Neural progenitor cell (in vitro differentiated cells): ENCODE measurements at regions not wholly inside any gene's neighbourhood (a gene's known extent, or its start where the extent isn't known, plus 50 kb on each side); places are given as distances from the start of the nearest gene placed in this dataset.

Source experiments
- DNase-seq: peaks from one replicate; pipeline ENCODE4 v3.0.0-alpha.2; 2016; ENCODE audit warnings: low spot score
- H2AFZ ChIP-seq: fragments of 200-600 bp; sonication (generic); replicated peaks from 2 replicates; pipeline ENCODE4 v1.6.1; 2016; ENCODE audit warnings: antibody characterized with exemption
- H3F3A ChIP-seq: fragments of 200-600 bp; sonication (generic); 2 replicates; pipeline ENCODE4 v1.6.1; 2016; ENCODE audit warnings: antibody characterized with exemption, low read depth
- H3K27ac ChIP-seq: fragments of 200-600 bp; sonication (generic); 2 replicates; pipeline ENCODE4 v1.5.1; 2016; ENCODE audit warnings: mild to moderate bottlenecking
- H3K27me3 ChIP-seq: fragments of 200-600 bp; sonication (generic); 2 replicates; pipeline ENCODE4 v1.6.1; 2016; ENCODE audit warnings: mild to moderate bottlenecking, moderate library complexity
- H3K36me3 ChIP-seq: fragments of 200-600 bp; sonication (generic); 2 replicates; pipeline ENCODE4 v1.5.1; 2016
- H3K4me1 ChIP-seq: fragments of 200-600 bp; sonication (generic); 2 replicates; pipeline ENCODE4 v1.6.1; 2016; ENCODE audit warnings: mixed run types
- H3K4me2 ChIP-seq: fragments of 200-600 bp; sonication (generic); 2 replicates; pipeline ENCODE4 v1.6.1; 2016
- H3K4me3 ChIP-seq: fragments of 200-600 bp; sonication (generic); 2 replicates; pipeline ENCODE4 v1.5.1; 2016
- H3K79me2 ChIP-seq: fragments of 200-600 bp; sonication (generic); 2 replicates; pipeline ENCODE4 v1.6.1; 2016; ENCODE audit warnings: low read depth
- H3K9ac ChIP-seq: fragments of 200-600 bp; sonication (generic); 2 replicates; pipeline ENCODE4 v1.6.1; 2016
- H3K9me3 ChIP-seq: fragments of 200-600 bp; sonication (generic); 2 replicates; pipeline ENCODE4 v1.5.1; 2016; ENCODE audit warnings: low read depth
- H4K20me1 ChIP-seq: fragments of 200-600 bp; sonication (generic); 2 replicates; pipeline ENCODE4 v1.6.1; 2016; ENCODE audit warnings: low read depth
- H3K27ac Mint-ChIP-seq: 3 replicates; pipeline ENCODE4 v1.8.0; 2021; ENCODE audit warnings: mixed read lengths
- H3K27me3 Mint-ChIP-seq: 2 replicates; pipeline ENCODE4 v1.8.0; 2022; ENCODE audit warnings: low read depth, mild to moderate bottlenecking, inconsistent platforms, moderate library complexity, mixed read lengths; ENCODE audit not compliant: insufficient read depth
- H3K36me3 Mint-ChIP-seq: 3 replicates; pipeline ENCODE4 v1.8.0; 2021; ENCODE audit warnings: mixed read lengths
- H3K4me1 Mint-ChIP-seq: 3 replicates; pipeline ENCODE4 v1.8.0; 2021; ENCODE audit warnings: mixed read lengths
- H3K4me3 Mint-ChIP-seq: 3 replicates; pipeline ENCODE4 v1.8.0; 2021; ENCODE audit warnings: mild to moderate bottlenecking, moderate library complexity, mixed read lengths
- H3K9me3 Mint-ChIP-seq: 3 replicates; pipeline ENCODE4 v1.8.0; 2020; ENCODE audit warnings: mixed read lengths
- EZH2 ChIP-seq: fragments of 200-600 bp; sonication (generic); IDR thresholded peaks from 2 replicates; pipeline ENCODE4 v1.6.1; 2017; ENCODE audit warnings: antibody characterized with exemption, mild to moderate bottlenecking, moderate library complexity
- EZH2phosphoT487 ChIP-seq: fragments of 200-600 bp; sonication (generic); IDR thresholded peaks from 2 replicates; pipeline ENCODE4 v1.6.1; 2017; ENCODE audit warnings: antibody characterized with exemption
- TF ChIP-seq, protein P1 (sequence below): fragments of 200-600 bp; sonication (generic); IDR thresholded peaks from 2 replicates; pipeline ENCODE4 v1.5.1; 2017; ENCODE audit warnings: antibody characterized with exemption, mild to moderate bottlenecking

- Histone ChIP-seq H3K36me3 (no peaks in the 10 kb centered on the region), H2AFZ (no peak overlapping the region), H4K20me1 (no peaks in the 10 kb centered on the region), H3F3A (peaks cover 5% of the 10 kb centered on the region), H3K79me2 (no peaks in the 10 kb centered on the region), H3K27me3 (no peaks in the 10 kb centered on the region), H3K9ac (no peak overlapping the region), H3K4me2 (no peak overlapping the region), H3K4me1 (peaks cover 4% of the 10 kb centered on the region), H3K9me3 (no peaks in the 10 kb centered on the region), H3K4me3 (no peak overlapping the region), H3K27ac (no peak overlapping the region)
- no peak overlapping the region for H3K27ac Mint-ChIP-seq
- H3K4me3 Mint-ChIP-seq: no peak overlapping the region
- no peaks in the 10 kb centered on the region for H3K36me3 Mint-ChIP-seq
- no peak for DNase-seq
- TF ChIP-seq EZH2: no peak
- TF ChIP-seq, protein P1, sequence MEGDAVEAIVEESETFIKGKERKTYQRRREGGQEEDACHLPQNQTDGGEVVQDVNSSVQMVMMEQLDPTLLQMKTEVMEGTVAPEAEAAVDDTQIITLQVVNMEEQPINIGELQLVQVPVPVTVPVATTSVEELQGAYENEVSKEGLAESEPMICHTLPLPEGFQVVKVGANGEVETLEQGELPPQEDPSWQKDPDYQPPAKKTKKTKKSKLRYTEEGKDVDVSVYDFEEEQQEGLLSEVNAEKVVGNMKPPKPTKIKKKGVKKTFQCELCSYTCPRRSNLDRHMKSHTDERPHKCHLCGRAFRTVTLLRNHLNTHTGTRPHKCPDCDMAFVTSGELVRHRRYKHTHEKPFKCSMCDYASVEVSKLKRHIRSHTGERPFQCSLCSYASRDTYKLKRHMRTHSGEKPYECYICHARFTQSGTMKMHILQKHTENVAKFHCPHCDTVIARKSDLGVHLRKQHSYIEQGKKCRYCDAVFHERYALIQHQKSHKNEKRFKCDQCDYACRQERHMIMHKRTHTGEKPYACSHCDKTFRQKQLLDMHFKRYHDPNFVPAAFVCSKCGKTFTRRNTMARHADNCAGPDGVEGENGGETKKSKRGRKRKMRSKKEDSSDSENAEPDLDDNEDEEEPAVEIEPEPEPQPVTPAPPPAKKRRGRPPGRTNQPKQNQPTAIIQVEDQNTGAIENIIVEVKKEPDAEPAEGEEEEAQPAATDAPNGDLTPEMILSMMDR: no peak
- TF ChIP-seq EZH2phosphoT487: no peak
- H3K9me3 Mint-ChIP-seq: no peaks in the 10 kb centered on the region
- no peaks in the 10 kb centered on the region for H3K27me3 Mint-ChIP-seq
- peaks cover 3% of the 10 kb centered on the region for H3K4me1 Mint-ChIP-seq
Observed at GRCh38 chr7:93704217-93704616, 129.7 kb upstream of the CALCR start.

- Histone ChIP-seq H3K79me2 (no peaks in the 10 kb centered on the region), H3K9ac (no peak overlapping the region)
Observed at GRCh38 chr7:93697901-93698300, 123.4 kb upstream of the CALCR start.

DNA sequence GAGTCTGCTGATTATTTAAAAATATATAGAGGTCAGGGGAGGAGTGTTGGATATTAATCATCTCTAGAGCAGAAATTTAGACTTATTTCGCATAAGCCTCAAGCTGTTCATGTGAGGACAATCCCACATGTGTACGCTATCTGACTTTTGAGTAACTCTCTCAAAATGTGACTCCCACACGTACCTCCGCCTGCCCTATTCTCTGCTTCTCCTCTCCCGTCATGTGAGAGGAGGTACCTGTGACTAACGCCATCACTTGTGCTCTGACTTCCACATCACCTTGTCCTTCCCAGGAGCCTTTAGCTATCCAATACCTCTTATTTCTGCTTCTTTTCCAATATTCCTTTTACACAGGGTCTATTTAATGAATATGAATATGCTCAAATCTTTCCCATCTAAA is 119.3 kb upstream of the CALCR start:
- Mint-ChIP-seq H3K9me3 (no peaks in the 10 kb centered on the region), H3K27ac (no peak overlapping the region), H3K36me3 (no peaks in the 10 kb centered on the region), H3K27me3 (no peaks in the 10 kb centered on the region), H3K4me3 (no peak overlapping the region), H3K4me1 (peaks cover 5% of the 10 kb centered on the region)
- H3K27ac ChIP-seq: no peak overlapping the region
- H3K9me3 ChIP-seq: no peaks in the 10 kb centered on the region
- H3K4me2 ChIP-seq: no peak overlapping the region
- H3K27me3 ChIP-seq: no peaks in the 10 kb centered on the region
- H3F3A ChIP-seq: no peaks in the 10 kb centered on the region
- peaks cover 10% of the 10 kb centered on the region for H3K4me1 ChIP-seq
- DNase-seq: no peak
- TF ChIP-seq, protein P1: no peak
- TF ChIP-seq EZH2phosphoT487 (no peak), EZH2 (no peak)
- H3K36me3 ChIP-seq: no peaks in the 10 kb centered on the region
- H3K9ac ChIP-seq: no peak overlapping the region
- no peak overlapping the region for H3K4me3 ChIP-seq
- H2AFZ ChIP-seq: no peak overlapping the region
- H3K79me2 ChIP-seq: no peaks in the 10 kb centered on the region
- H4K20me1 ChIP-seq: no peaks in the 10 kb centered on the region

More at GRCh38 chr7:93697901-93698300, 123.4 kb upstream of the CALCR start:
- Histone ChIP-seq H3K36me3 (no peaks in the 10 kb centered on the region), H4K20me1 (no peaks in the 10 kb centered on the region), H3K4me3 (no peak overlapping the region), H3F3A (no peaks in the 10 kb centered on the region), H3K4me2 (no peak overlapping the region), H3K27ac (no peak overlapping the region), H2AFZ (no peak overlapping the region), H3K27me3 (no peaks in the 10 kb centered on the region), H3K9me3 (no peaks in the 10 kb centered on the region), H3K4me1 (no peaks in the 10 kb centered on the region)
- no peak for DNase-seq
- Mint-ChIP-seq H3K27ac (no peak overlapping the region), H3K9me3 (no peaks in the 10 kb centered on the region), H3K4me3 (no peak overlapping the region), H3K4me1 (no peaks in the 10 kb centered on the region), H3K27me3 (no peaks in the 10 kb centered on the region), H3K36me3 (no peaks in the 10 kb centered on the region)
- no peak for TF ChIP-seq EZH2
- TF ChIP-seq, protein P1: no peak
- TF ChIP-seq EZH2phosphoT487: no peak
